HCT116 (cell line): ENCODE measurements at regions not wholly inside any gene's neighbourhood (a gene's known extent, or its start where the extent isn't known, plus 50 kb on each side); places are given as distances from the start of the nearest gene placed in this dataset.

Experiments
- ATAC-seq: fragments of 200-7000 bp; cut with Tn5 transposase; 2 replicates; pipeline ENCODE4 v1.9.1; 2020; ENCODE audit warnings: mild to moderate bottlenecking, moderate library complexity
- BruUV-seq: library from RNA; stranded (reverse); fragments of 400-500 nt; replicated peaks from 2 replicates; lab custom pipeline; 2021; lab: Mats Ljungman, UMichigan
- CTCF ChIA-PET: fragments of 300-600 bp; sonication (Branson Sonifier 250); formaldehyde crosslinking; loops from one replicate; lab custom pipeline; 2021; ENCODE audit warnings: antibody characterized with exemption; lab: Charles Lee
- POLR2A ChIA-PET: fragments of 300-600, 350-600 bp; sonication (Branson Sonifier 250); formaldehyde crosslinking; loops from one replicate; lab custom pipeline; 2021; ENCODE audit warnings: antibody characterized with exemption; lab: Charles Lee
- RAD21 ChIA-PET, 2 experiments: fragments of 300-600 bp; sonication (Branson Sonifier 250); formaldehyde crosslinking; loops; one replicate each; lab custom pipeline; 2023; ENCODE audit warnings: low total read pairs in 2 of 2; ENCODE audit not compliant: uncharacterized antibody in 2 of 2, unreplicated experiment in 2 of 2, low non-redundant PET in 1 of 2; lab: Charles Lee
- DNase-seq: peaks from one replicate; pipeline ENCODE4 v3.0.0-alpha.2; 2010; ENCODE audit warnings: low read depth, low spot score
- H2AFZ ChIP-seq: fragments of 200-600 bp; shearing (Covaris generic), sonication (generic); 2 replicates; pipeline ENCODE4 v1.6.1; 2017; ENCODE audit warnings: low read depth, mixed run types, mixed read lengths, antibody characterized with exemption, low read length; ENCODE audit not compliant: poor library complexity, severe bottlenecking
- H3K27ac ChIP-seq: 2 replicates; pipeline ENCODE4 v1.5.1; 2012; ENCODE audit warnings: low read depth, low read length
- H3K27me3 ChIP-seq: fragments of 200-600 bp; sonication (generic); 2 replicates; pipeline ENCODE4 v1.6.1; 2016; ENCODE audit warnings: mixed run types, low read length, mixed read lengths; ENCODE audit not compliant: insufficient read depth
- H3K36me3 ChIP-seq, 2 experiments: fragments of 200-500 bp in 1 of 2; fragments of 200-600 bp in 1 of 2; sonication (Bioruptor generic) in 1 of 2; sonication (generic) in 1 of 2; 2 replicates each; pipeline versions ENCODE4 v1.5.1 to v1.6.1; 2014 to 2016; ENCODE audit warnings: low read length in 2 of 2, inconsistent platforms in 1 of 2, mixed read lengths in 1 of 2, mixed run types in 1 of 2; ENCODE audit not compliant: insufficient read depth in 2 of 2, control insufficient read depth in 1 of 2
- H3K4me1 ChIP-seq, 2 experiments: fragments of 200-600 bp in 1 of 2; sonication (generic) in 1 of 2; 2 replicates each; pipeline versions ENCODE4 v1.5.1 to v1.6.1; 2012 to 2017; ENCODE audit warnings: low read length in 2 of 2, inconsistent platforms in 1 of 2, mild to moderate bottlenecking in 1 of 2, mixed read lengths in 1 of 2, mixed run types in 1 of 2, moderate library complexity in 1 of 2; ENCODE audit not compliant: insufficient read depth in 2 of 2, control insufficient read depth in 1 of 2
- H3K4me2 ChIP-seq: fragments of 200-600 bp; sonication (generic); 2 replicates; pipeline ENCODE4 v1.6.1; 2017; ENCODE audit warnings: mixed run types, low read length, mixed read lengths
- H3K4me3 ChIP-seq, 2 experiments: fragments of 200-600 bp in 1 of 2; sonication (generic) in 1 of 2; replicated peaks in 1 of 2; 2 replicates each; pipeline ENCODE4 v1.5.1; 2011 to 2016; ENCODE audit warnings: low read length in 2 of 2, control low read depth in 1 of 2, low read depth in 1 of 2, mild to moderate bottlenecking in 1 of 2, mixed read lengths in 1 of 2, mixed run types in 1 of 2
- H3K79me2 ChIP-seq: fragments of 200-600 bp; sonication (generic); 2 replicates; pipeline ENCODE4 v1.6.1; 2017; ENCODE audit warnings: mild to moderate bottlenecking, mixed run types, low read length, moderate library complexity, mixed read lengths; ENCODE audit not compliant: insufficient read depth
- H3K9ac ChIP-seq: fragments of 200-600 bp; sonication (generic); 2 replicates; pipeline ENCODE4 v1.6.1; 2016; ENCODE audit warnings: low read length, mixed read lengths
- H3K9me2 ChIP-seq: fragments of 200-600 bp; sonication (generic), shearing (Covaris generic); 2 replicates; pipeline ENCODE4 v1.6.1; 2017; ENCODE audit warnings: mixed run types, mild to moderate bottlenecking, moderate library complexity; ENCODE audit not compliant: insufficient read depth
- H3K9me3 ChIP-seq, 2 experiments: fragments of 200-500 bp in 1 of 2; fragments of 200-600 bp in 1 of 2; sonication (Bioruptor generic) in 1 of 2; sonication (generic) in 1 of 2; 2 replicates each; pipeline ENCODE4 v1.6.1; 2014 to 2017; ENCODE audit warnings: low read length in 2 of 2, mixed read lengths in 2 of 2, inconsistent platforms in 1 of 2, low read depth in 1 of 2, mild to moderate bottlenecking in 1 of 2, mixed run types in 1 of 2, moderate library complexity in 1 of 2; ENCODE audit not compliant: control insufficient read depth in 1 of 2, insufficient read depth in 1 of 2
- H4K20me1 ChIP-seq: fragments of 200-600 bp; sonication (generic), shearing (Covaris generic); 2 replicates; pipeline ENCODE4 v1.6.1; 2017; ENCODE audit warnings: mixed run types, mild to moderate bottlenecking, moderate library complexity; ENCODE audit not compliant: insufficient read depth
- CBX3 ChIP-seq: IDR thresholded peaks from 2 replicates; pipeline ENCODE4 v1.6.1; 2012; ENCODE audit warnings: low read depth
- CEBPB ChIP-seq: IDR thresholded peaks from 2 replicates; pipeline ENCODE4 v1.6.1; 2012; ENCODE audit warnings: low read depth
- EGR1 ChIP-seq: IDR thresholded peaks from 2 replicates; pipeline ENCODE4 v1.6.1; 2012; ENCODE audit warnings: low read depth
- FOSL1 ChIP-seq: IDR thresholded peaks from 2 replicates; pipeline ENCODE4 v1.6.1; 2012; ENCODE audit warnings: low read depth
- JUND ChIP-seq: IDR thresholded peaks from 2 replicates; pipeline ENCODE4 v1.6.1; 2012
- POLR2A ChIP-seq: IDR thresholded peaks from 2 replicates; pipeline ENCODE4 v1.7.0; 2011; ENCODE audit warnings: borderline replicate concordance; ENCODE audit not compliant: insufficient read depth, insufficient read length; ENCODE audit errors: extremely low read depth
- RAD21 ChIP-seq: IDR thresholded peaks from 2 replicates; pipeline ENCODE4 v1.6.1; 2012; ENCODE audit warnings: low read depth, mild to moderate bottlenecking
- SIN3A ChIP-seq: IDR thresholded peaks from 2 replicates; pipeline ENCODE4 v1.6.1; 2012; ENCODE audit warnings: low read depth
- YY1 ChIP-seq: IDR thresholded peaks from 2 replicates; pipeline ENCODE4 v1.6.1; 2011; ENCODE audit warnings: low read length, low read depth, moderate library complexity, mild to moderate bottlenecking; ENCODE audit not compliant: insufficient replicate concordance; ENCODE audit errors: extremely low read depth
- ZNF274 ChIP-seq: fragments of 200-500 bp; sonication (Bioruptor generic); IDR thresholded peaks from 2 replicates; pipeline ENCODE4 v1.6.1; 2014; ENCODE audit warnings: mild to moderate bottlenecking, low read depth, low read length, inconsistent platforms
- intact Hi-C: fragments of 100-400 bp; cut with micrococcal nuclease; formaldehyde crosslinking; loops from 2 replicates; pipeline ENCODE4 v1.10.0; 2022
- TF ChIP-seq, protein P1 (sequence below), 3 experiments: fragments of 200-600 bp in 1 of 3; sonication (generic) in 1 of 3; IDR thresholded peaks in 2 of 3; conservative IDR thresholded peaks in 1 of 3; 2 replicates each; pipeline ENCODE4 v1.5.1; 2012 to 2017; ENCODE audit warnings: low read depth in 2 of 3, low read length in 2 of 3, antibody characterized with exemption in 1 of 3, borderline replicate concordance in 1 of 3, control low read depth in 1 of 3, mild to moderate bottlenecking in 1 of 3, mixed read lengths in 1 of 3, mixed run types in 1 of 3, moderate library complexity in 1 of 3; ENCODE audit not compliant: insufficient read depth in 1 of 3
- TF ChIP-seq, protein P2 (sequence below): IDR thresholded peaks from 2 replicates; pipeline ENCODE4 v1.6.1; 2012

DNA sequence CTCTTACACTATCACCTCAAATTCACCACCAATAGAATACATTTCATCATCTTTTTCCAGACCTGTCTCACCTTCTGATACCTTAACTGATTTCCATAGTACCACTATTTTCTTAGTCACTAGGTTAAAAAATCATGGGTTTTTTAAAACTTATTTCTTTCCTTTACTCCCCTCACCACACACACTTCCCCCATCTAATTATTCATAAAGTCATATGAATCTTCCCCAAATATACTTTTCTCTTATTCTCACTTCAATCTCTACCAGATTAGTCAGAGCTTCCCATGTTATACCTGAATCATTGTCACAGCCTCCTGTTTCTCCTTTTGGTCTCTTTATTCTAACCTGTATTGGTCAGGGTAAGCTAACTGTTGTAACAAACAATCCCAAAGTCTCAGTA, 696.3 kb downstream of the BCL11A start (continued):
- TF ChIP-seq, protein P1, sequence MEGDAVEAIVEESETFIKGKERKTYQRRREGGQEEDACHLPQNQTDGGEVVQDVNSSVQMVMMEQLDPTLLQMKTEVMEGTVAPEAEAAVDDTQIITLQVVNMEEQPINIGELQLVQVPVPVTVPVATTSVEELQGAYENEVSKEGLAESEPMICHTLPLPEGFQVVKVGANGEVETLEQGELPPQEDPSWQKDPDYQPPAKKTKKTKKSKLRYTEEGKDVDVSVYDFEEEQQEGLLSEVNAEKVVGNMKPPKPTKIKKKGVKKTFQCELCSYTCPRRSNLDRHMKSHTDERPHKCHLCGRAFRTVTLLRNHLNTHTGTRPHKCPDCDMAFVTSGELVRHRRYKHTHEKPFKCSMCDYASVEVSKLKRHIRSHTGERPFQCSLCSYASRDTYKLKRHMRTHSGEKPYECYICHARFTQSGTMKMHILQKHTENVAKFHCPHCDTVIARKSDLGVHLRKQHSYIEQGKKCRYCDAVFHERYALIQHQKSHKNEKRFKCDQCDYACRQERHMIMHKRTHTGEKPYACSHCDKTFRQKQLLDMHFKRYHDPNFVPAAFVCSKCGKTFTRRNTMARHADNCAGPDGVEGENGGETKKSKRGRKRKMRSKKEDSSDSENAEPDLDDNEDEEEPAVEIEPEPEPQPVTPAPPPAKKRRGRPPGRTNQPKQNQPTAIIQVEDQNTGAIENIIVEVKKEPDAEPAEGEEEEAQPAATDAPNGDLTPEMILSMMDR (IDR thresholded peaks at IDR 0.05 in 2 of 3, conservative IDR thresholded peaks at IDR 0.05 in 1 of 3; ENCODE audit: borderline replicate concordance in 1 of 3, insufficient read depth in 1 of 3, low read depth in 2 of 3, low read length in 2 of 3), result no peak
- no peak for TF ChIP-seq POLR2A
- TF ChIP-seq FOSL1, result no peak
- TF ChIP-seq SIN3A, result no peak
- no peak for TF ChIP-seq EGR1
- no peak for TF ChIP-seq RAD21

DNA sequence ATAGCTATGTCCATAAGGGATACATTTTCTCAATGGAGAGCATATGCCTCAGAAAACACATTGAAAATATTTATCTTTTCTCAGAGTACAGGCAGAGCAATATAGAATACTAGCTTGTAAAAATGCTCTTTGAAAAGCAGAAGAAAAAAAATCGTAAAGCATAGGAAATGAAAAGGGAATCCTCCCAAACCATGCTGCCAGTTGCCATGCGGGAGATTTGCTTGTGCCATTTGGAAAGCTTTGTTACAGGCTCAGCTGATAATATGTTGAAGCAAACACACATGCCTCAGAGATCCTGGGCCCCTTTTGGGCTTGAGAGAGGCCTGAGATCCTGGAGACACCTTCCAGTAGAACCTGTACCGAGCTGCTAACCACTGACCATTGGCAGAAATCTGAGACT, 697.1 kb downstream of the BCL11A start:
- ChIA-PET RAD21 (no interaction called here), CTCF (no interaction called here), POLR2A (no interaction called here)
- Histone ChIP-seq H3K27ac (no peak overlapping the region), H3K36me3 (no peaks in the 10 kb centered on the region), H3K9ac (no peak overlapping the region), H3K4me1 (no peaks in the 10 kb centered on the region), H4K20me1 (no peaks in the 10 kb centered on the region), H3K9me3 (peaks cover 0 to 3% of the 10 kb centered on the region in 2 experiments; a peak in 1 of 4 replicates), H3K4me3 (no peak overlapping the region), H2AFZ (no peak overlapping the region), H3K4me2 (no peak overlapping the region), H3K79me2 (no peaks in the 10 kb centered on the region), H3K27me3 (no peaks in the 10 kb centered on the region), H3K9me2 (no peaks in the 10 kb centered on the region)
- no peak for ATAC-seq
- no TSS peak for BruUV-seq
- TF ChIP-seq JUND (no peak), CBX3 (no peak), CEBPB (no peak), YY1 (no peak), EGR1 (no peak), RAD21 (no peak), ZNF274 (no peak)
- TF ChIP-seq, protein P2, sequence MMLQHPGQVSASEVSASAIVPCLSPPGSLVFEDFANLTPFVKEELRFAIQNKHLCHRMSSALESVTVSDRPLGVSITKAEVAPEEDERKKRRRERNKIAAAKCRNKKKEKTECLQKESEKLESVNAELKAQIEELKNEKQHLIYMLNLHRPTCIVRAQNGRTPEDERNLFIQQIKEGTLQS, result no peak
- DNase-seq, result no peak
- intact Hi-C loops, result no loop called here
